WI38 (cell line): ENCODE measurements at regions not wholly inside any gene's neighbourhood (a gene's known extent, or its start where the extent isn't known, plus 50 kb on each side); places are given as distances from the start of the nearest gene placed in this dataset.

ENCODE experiments used
- H3K4me3 ChIP-seq: 2 replicates; pipeline ENCODE4 v1.5.1; 2011; ENCODE audit warnings: low read depth, mild to moderate bottlenecking, control low read depth, low read length
- TF ChIP-seq, protein P1 (sequence below): IDR thresholded peaks from 2 replicates; pipeline ENCODE4 v1.5.1; 2012; ENCODE audit warnings: low read depth, mild to moderate bottlenecking, control low read depth, low read length

DNA sequence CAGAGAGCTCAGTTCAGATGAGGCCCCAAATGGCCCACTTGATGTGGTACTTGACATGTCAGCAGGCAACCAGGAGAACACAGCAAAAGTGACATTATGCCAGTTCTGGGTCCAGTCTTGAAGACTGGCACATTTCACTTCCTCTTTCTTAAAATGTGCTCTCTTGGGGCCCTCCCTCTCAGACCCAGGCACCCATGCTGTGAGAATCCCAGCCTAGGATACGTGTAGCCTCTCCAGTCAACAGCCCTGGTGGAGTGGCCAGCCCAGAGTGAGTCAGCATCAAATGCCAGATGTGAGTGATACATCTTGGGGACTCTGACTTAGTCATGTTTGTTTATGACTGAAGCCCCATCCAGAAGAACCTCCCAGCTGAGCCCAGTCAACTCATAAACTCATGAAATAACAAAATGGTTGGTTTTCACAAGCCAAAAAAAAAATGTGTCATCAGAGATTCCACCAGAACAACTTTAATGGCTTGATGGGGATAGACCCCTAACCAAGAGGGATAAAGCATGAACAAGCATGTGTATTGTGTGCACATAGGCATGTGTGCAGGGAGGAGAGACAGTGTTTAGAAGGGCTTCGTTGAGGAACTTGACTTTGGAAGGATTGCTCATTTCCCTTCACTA lies 82.5 kb upstream of the TNRC6C start:
- no peak overlapping the region for H3K4me3 ChIP-seq
- TF ChIP-seq, protein P1, sequence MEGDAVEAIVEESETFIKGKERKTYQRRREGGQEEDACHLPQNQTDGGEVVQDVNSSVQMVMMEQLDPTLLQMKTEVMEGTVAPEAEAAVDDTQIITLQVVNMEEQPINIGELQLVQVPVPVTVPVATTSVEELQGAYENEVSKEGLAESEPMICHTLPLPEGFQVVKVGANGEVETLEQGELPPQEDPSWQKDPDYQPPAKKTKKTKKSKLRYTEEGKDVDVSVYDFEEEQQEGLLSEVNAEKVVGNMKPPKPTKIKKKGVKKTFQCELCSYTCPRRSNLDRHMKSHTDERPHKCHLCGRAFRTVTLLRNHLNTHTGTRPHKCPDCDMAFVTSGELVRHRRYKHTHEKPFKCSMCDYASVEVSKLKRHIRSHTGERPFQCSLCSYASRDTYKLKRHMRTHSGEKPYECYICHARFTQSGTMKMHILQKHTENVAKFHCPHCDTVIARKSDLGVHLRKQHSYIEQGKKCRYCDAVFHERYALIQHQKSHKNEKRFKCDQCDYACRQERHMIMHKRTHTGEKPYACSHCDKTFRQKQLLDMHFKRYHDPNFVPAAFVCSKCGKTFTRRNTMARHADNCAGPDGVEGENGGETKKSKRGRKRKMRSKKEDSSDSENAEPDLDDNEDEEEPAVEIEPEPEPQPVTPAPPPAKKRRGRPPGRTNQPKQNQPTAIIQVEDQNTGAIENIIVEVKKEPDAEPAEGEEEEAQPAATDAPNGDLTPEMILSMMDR, result no peak

GRCh38 chr17:77877036-77877435 lies 81.5 kb upstream of the TNRC6C start:
- TF ChIP-seq, protein P1, result no peak
- H3K4me3 ChIP-seq, result no peak overlapping the region

DNA sequence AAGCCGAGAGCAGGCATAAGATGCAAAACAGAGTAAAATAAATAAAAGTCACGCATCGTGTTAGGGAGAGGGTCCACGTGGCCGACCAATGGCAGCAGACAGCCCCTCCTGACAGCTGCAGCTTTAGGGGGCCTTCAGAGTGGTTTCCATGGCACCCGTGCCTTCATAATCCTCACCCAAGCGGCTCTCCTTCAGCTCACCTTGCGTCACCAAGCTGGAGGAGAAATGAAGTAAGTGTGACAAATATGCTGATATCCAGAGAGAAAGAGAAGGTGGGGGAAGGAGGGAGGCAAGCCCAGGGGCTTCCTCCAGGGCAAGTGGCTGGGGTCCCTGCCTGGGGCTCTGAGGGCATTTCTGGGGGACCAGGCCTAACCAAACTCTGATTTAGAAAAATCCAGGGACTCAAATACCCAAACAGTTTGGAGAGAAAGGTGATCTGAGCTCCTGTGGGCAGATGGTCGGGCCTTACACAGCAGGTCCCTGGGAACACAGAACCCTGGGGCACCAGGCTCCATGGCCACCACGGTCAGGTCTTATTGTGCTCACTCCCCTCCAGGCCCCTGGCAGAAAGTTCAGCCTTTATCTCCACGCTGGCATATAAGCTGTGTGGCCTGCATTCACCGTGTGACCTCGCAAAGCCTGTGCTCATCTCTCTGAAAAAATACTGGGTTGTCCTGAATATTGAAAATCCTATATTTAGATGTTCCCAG lies 80.7 kb upstream of the TNRC6C start:
- TF ChIP-seq, protein P1, result no peak
- no peak overlapping the region for H3K4me3 ChIP-seq

DNA sequence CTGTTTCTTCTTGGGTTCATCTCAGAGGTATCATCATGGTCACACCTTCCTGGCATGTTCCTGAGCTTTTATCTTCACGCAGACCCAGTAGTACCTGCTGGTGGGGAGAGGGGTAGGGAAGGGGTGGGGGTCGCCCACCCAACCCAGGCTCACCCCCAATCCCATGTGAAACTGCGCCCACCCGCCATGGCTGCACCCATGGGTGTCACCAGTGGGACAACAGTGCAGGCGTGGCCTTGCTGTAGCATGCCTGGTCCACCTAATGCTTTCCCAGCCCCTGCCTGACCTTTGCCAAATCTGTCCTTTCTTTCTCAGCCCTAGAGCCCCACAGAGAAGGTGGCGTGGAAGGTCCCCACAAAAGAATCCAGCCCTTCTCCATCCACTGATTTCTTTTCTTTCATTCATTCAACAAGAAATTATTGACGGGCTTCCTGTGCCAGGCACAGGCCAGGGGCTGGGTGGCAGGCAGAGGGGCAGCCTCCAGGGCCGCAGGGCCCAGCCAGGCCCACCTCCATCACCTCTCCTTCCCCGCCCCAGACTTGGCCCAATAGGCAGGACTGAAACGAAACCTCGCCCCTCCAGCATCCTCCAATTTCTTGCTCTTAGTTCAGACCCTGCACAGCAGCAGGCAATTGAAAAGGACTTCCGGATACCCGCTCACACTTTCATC lies 79.1 kb upstream of the TNRC6C start:
- H3K4me3 ChIP-seq, result no peak overlapping the region
- TF ChIP-seq, protein P1, result no peak

DNA sequence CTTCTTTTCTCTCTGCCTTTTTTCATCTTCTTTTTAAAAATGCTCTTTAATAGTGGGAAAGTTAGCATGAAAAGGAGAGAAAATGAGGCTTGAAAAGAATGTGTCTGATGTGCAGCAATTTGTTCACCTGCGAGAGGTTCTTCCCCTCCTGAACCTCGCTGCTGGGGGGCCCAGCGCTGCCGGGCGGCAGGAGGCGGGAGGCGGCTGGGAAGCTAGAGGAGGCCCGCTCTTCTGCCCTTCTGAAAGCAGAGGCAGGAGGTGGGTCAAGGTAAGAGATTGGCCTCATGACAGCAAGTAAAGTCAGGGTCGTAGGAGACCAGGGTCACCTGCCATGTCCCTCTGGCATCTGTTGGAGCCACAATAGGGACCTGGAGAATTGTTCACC lies 78.6 kb upstream of the TNRC6C start:
- H3K4me3 ChIP-seq, result no peak overlapping the region
- TF ChIP-seq, protein P1, result no peak

GRCh38 chr17:77880711-77881450 lies 77.6 kb upstream of the TNRC6C start:
- H3K4me3 ChIP-seq, result no peak overlapping the region
- TF ChIP-seq, protein P1, result no peak
